OCI-LY7 (cell line): ENCODE measurements at regions not wholly inside any gene's neighbourhood (a gene's known extent, or its start where the extent isn't known, plus 50 kb on each side); places are given as distances from the start of the nearest gene placed in this dataset.

Source experiments
- EZH2phosphoT487 ChIP-seq: fragments of 200-600 bp; sonication (generic); IDR thresholded peaks from 2 replicates; pipeline ENCODE4 v1.6.1; 2018; ENCODE audit warnings: low read depth, borderline replicate concordance, mild to moderate bottlenecking, mixed run types, antibody characterized with exemption, low read length, moderate library complexity, mixed read lengths
- TF ChIP-seq, protein P1 (sequence below): fragments of 200-600 bp; sonication (generic); conservative IDR thresholded peaks from 2 replicates; pipeline ENCODE4 v1.5.1; 2014; ENCODE audit warnings: mild to moderate bottlenecking, antibody characterized with exemption, low read length, moderate library complexity, mixed read lengths

DNA sequence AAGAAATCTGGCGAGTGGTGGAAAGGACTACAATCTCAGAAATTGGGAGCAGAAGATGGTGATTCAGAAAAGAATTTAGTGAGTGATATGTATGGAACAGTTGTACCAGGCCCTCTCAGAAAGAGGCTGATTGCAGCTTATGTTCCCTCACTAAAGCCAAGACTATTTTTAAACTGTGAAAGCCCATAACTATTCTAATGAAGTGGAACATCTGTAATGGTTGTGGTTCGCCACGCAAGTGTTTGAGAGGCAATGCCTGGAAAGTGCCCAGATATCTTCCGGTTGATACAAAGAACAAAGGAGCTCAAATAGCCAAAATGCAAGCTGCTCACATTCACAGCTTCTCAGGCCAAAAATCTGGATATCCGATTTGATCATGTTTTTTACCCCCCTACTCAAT, 1250.7 kb downstream of the RAPGEF2 start:
- no peak for TF ChIP-seq EZH2phosphoT487
- TF ChIP-seq, protein P1, sequence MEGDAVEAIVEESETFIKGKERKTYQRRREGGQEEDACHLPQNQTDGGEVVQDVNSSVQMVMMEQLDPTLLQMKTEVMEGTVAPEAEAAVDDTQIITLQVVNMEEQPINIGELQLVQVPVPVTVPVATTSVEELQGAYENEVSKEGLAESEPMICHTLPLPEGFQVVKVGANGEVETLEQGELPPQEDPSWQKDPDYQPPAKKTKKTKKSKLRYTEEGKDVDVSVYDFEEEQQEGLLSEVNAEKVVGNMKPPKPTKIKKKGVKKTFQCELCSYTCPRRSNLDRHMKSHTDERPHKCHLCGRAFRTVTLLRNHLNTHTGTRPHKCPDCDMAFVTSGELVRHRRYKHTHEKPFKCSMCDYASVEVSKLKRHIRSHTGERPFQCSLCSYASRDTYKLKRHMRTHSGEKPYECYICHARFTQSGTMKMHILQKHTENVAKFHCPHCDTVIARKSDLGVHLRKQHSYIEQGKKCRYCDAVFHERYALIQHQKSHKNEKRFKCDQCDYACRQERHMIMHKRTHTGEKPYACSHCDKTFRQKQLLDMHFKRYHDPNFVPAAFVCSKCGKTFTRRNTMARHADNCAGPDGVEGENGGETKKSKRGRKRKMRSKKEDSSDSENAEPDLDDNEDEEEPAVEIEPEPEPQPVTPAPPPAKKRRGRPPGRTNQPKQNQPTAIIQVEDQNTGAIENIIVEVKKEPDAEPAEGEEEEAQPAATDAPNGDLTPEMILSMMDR: no peak
